Hematopoietic multipotent progenitor cell treated with erythropoietin and hydrocortisone succinate and interleukin-3 and kit ligand, for 6 days (in vitro differentiated cells): ENCODE measurements at regions not wholly inside any gene's neighbourhood (a gene's known extent, or its start where the extent isn't known, plus 50 kb on each side); places are given as distances from the start of the nearest gene placed in this dataset.

ENCODE experiments used
- DNase-seq: peaks from one replicate; pipeline ENCODE4 v3.0.0-alpha.2; 2015

DNA sequence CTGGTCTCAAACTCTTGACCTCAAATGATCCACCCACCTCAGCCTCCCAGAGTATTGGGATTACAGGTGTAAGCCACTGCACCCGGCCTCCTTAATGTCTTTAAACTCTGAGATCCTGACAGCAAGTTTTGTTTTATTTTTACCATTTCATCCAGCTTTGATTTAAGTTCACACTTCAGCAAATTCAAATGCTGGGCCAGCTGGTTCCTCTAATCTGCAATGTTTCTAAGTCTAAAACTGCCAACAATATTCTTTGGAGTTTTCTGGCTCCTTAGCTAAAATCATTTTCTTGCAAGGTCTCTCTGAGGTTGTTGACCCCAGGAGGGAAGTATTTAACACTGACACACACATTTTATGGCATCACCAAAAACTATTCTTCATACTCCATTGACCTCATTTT lies 72.0 kb upstream of the COL24A1 start:
- no peak for DNase-seq

- DNase-seq = no peak
Measured at GRCh38 chr1:86227026-86227425, 70.5 kb upstream of the COL24A1 start.

DNA sequence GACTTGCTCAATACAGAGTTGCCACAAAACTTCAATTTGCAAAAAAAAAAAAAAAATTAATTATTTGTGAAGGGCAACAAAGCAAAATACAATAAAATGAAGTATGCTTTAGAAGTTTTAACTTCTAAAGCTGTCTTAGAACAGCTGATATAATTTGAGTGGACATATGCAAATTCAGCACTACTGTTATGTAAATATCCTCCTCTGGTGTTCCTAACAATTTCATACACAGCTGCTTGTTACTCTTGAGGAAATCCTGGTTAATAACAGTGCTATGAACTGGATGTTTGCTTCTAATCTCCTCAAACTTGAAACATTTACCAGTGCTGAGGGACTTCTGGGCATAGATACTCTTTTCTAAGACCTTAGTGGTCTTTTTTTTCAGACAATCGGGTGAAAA lies 69.6 kb upstream of the COL24A1 start:
- no peak for DNase-seq

DNA sequence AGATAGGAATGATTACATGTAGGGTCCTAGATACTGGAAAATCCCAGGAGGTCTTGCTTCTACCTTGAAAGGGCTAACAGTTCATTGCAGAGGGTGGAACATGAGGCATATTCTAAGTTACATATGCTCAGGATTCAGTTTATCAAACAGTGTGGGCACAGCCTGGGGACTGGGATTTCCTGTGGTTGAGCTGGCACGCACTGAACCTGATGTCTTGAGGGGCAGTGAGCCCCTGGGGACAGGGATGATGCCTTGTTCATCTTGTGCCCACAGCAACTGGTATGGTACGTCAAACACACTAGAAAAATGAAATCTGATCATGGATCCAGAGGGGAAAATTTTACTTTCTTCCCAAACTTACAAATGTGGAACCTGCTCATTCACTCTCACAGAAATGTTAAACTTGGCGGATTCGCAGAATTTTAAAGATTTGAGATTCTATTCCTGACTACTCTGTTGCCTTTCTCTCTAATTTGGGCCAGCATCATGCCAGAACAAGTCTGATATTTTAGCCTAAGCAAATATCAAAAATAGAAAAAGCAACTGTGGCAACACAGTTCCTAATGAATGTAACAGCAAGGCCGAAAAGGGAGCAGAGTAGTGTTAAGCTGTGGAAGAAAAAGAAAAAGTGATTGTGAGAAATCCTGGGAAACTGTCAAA lies 68.2 kb upstream of the COL24A1 start:
- DNase-seq = peak; percentile 13

- DNase-seq = peak; percentile 33
Measured at GRCh38 chr1:86218859-86219258, 62.3 kb upstream of the COL24A1 start.

GRCh38 chr1:86214605-86215004 lies 58.0 kb upstream of the COL24A1 start:
- DNase-seq = no peak

- DNase-seq = no peak
Measured at GRCh38 chr1:86209346-86209745, 52.8 kb upstream of the COL24A1 start.

- no peak for DNase-seq
Measured at GRCh38 chr1:86207323-86207722, 50.8 kb upstream of the COL24A1 start.
